Panc1 (cell line): ENCODE measurements at regions not wholly inside any gene's neighbourhood (a gene's known extent, or its start where the extent isn't known, plus 50 kb on each side); places are given as distances from the start of the nearest gene placed in this dataset.

ENCODE experiments used
- CTCF ChIP-seq: fragments of 450-650 bp; IDR thresholded peaks from 2 replicates; pipeline ENCODE4 v1.5.1; 2017; ENCODE audit warnings: mild to moderate bottlenecking
- POLR2AphosphoS5 ChIP-seq: IDR thresholded peaks from 2 replicates; pipeline ENCODE4 v1.6.1; 2012; ENCODE audit warnings: mild to moderate bottlenecking, low read depth, low read length, moderate library complexity
- REST ChIP-seq, 2 experiments: IDR thresholded peaks; 2 replicates each; pipeline ENCODE4 v1.6.1; 2011 to 2012; ENCODE audit warnings: low read depth in 2 of 2, control low read depth in 1 of 2, low read length in 1 of 2, mild to moderate bottlenecking in 1 of 2, moderate library complexity in 1 of 2; ENCODE audit not compliant: insufficient read depth in 1 of 2
- SIN3A ChIP-seq: IDR thresholded peaks from 2 replicates; pipeline ENCODE4 v1.6.1; 2012; ENCODE audit warnings: low read depth, mild to moderate bottlenecking, low read length, moderate library complexity, borderline replicate concordance; ENCODE audit not compliant: insufficient read depth
- TCF7L2 ChIP-seq: IDR thresholded peaks from 2 replicates; pipeline ENCODE4 v1.6.1; 2011; ENCODE audit warnings: mild to moderate bottlenecking, low read depth, low read length, inconsistent platforms

GRCh38 chr15:62549345-62549970 is 384.4 kb upstream of the C2CD4B start:
- TF ChIP-seq CTCF: peak; percentile 80
- no peak for TF ChIP-seq REST (IDR thresholded peaks at IDR 0.05; ENCODE audit: insufficient read depth in 1 of 2, low read depth in 2 of 2, low read length in 1 of 2)
- no peak for TF ChIP-seq POLR2AphosphoS5
- no peak for TF ChIP-seq SIN3A
- no peak for TF ChIP-seq TCF7L2
